ENCODE measurements at regions not wholly inside any gene's neighbourhood (a gene's known extent, or its start where the extent isn't known, plus 50 kb on each side); places are given as distances from the start of the nearest gene placed in this dataset.

DNA sequence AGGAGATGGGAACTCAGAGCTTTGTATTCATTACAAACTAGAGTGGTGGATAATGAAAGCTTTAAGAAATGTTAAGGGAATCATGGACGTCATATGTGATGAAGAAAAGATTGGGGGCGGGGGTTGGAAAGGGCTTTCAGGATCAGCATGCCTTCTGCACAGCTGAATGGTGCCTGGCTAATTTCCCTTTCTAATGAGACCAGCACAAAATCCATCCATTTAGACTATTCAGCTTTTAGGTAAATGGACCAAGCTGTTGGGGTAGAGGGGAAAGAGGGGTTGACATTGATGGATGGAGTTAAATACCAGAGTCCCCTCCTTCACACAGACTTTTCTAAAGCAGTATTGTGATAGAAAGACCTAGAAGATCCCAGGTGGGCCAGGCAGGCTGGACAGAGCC, 737.9 kb upstream of the WWC1 start:
- no peak for FAIRE-seq
- TF ChIP-seq POLR2A (IDR thresholded peaks at IDR 0.05; ENCODE audit: low read depth, low read length) = no peak
- DNase-seq (ENCODE audit: insufficient read length, low spot score) = no peak

DNA sequence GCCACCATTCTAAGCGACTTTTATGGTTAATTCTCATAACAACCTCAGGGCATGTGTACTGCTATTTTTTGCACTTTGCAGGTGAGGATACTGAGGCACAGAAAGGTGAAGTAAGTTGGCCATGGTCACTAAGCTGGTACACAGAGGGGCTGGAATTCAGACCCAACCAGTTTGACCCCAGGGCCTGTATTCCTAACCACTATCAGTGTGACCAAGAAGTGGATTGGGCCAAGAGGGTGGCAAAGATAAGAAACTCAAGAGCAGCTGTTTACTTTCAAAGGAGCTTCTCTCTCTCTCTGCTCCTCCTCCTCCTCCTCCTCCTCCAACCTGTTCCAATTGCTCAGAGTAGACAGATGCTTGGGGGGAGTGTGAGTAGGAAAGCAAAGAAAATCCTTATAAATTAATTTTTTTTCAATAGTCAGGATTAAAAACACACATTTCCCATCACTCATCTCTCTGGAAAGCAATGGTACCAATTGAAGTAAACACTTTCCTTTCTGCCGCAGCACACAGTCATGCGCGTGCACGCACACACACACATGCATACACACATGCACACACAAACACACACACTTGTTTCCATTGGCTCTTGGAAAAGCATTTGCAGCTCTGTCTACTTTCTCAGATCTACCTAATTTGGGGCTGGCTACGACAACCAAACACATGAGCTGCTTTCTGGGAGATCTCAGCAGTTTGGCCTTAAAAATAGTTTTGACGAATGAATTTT, 736.7 kb upstream of the WWC1 start:
- no peak for DNase-seq (ENCODE audit: insufficient read length, low spot score)
- no peak for TF ChIP-seq POLR2A (IDR thresholded peaks at IDR 0.05; ENCODE audit: low read depth, low read length)
- no peak for FAIRE-seq

DNA sequence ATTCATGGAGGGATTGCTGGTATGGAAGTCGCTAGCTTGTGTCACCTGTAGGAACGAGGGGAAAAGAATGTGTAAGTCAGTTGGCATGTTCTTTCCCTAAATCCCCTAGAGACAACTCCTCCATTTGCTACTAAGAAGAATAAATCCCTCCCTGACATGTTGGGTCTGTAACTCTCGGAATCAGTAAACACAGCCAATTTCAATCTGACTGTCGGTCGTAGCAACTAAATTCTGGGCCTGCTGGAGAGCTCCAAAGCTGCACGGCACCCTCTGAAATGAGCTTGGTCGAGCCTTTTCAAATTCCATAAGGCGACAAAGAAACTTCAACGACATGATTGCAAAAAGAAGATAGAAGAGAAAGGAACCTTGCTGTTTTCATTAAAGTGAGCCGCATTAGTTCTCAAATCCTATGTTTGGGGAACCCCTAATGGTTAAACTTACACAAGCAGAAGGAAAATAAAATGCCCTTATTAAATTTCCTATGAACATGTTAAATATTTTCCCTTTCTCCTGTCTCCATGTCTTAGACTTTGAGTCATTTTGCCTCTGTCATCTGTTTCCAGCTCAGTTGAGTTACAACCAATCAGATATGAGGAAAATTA, 735.8 kb upstream of the WWC1 start:
- FAIRE-seq = no peak
- no peak for TF ChIP-seq POLR2A (IDR thresholded peaks at IDR 0.05; ENCODE audit: low read depth, low read length)
- DNase-seq (ENCODE audit: insufficient read length, low spot score) = no peak

DNA sequence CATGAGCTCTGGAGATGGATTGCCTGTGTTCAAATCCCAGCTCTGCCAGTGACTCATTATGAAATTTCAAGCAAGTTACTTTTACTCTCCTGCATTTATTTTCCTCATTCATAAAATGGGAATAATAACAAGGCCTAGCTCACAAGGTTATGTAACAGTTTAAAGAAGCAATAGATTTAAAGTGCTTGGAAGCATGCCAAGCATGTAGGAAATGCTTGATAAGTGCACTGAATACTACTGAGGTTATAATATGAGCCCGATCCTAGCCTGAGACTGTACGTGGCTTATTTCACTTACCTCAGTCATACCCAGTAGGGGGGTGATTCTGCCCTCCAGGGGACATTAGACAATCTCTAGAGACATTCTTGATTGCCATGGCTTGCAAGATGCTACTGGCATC, 734.1 kb upstream of the WWC1 start:
- FAIRE-seq = no peak
- TF ChIP-seq POLR2A (IDR thresholded peaks at IDR 0.05; ENCODE audit: low read depth, low read length) = no peak
- DNase-seq (ENCODE audit: insufficient read length, low spot score) = no peak

DNA sequence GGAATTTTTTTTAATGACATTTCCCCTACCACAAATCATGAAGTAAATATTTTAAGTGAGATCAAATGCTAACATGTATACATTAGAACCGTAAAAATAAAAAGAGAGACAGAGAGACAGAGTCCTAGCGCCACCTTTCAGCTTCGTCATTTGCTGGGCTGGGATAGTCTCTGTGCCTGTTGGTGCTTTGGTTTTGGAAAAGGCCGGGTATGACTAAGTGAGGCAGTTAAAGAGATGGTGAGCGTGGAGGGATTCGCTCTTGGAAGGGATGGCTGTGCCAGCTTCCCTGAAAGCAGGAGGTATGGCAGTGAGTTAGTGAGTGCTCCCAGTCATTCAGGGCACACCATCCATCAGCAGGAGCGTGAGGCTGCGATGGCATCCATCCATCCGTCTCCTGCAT, 729.6 kb upstream of the WWC1 start:
- no peak for DNase-seq (ENCODE audit: insufficient read length, low spot score)
- FAIRE-seq = no peak
- TF ChIP-seq POLR2A (IDR thresholded peaks at IDR 0.05; ENCODE audit: low read depth, low read length) = no peak

DNA sequence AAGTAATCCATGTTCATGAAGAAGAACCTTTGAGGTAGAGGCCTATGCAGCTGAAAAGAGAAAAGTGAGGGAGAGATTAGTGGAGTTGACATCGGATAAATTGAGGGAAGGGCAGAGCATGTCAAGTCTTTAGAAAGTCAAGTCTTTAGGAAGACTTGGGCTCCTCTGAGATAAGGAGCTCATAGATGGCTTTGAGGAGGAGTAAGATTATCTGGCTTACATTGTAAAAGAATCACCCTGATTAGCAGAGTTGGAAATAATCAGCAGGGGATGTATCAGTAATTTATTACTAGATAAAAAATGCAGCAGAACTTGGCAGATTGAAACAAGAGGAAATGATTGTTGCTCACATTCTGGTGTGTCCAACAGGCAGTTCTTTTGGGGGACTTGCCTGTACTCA, 727.2 kb upstream of the WWC1 start:
- TF ChIP-seq POLR2A (IDR thresholded peaks at IDR 0.05; ENCODE audit: low read depth, low read length) = no peak
- no peak for DNase-seq (ENCODE audit: insufficient read length, low spot score)
- FAIRE-seq = no peak

DNA sequence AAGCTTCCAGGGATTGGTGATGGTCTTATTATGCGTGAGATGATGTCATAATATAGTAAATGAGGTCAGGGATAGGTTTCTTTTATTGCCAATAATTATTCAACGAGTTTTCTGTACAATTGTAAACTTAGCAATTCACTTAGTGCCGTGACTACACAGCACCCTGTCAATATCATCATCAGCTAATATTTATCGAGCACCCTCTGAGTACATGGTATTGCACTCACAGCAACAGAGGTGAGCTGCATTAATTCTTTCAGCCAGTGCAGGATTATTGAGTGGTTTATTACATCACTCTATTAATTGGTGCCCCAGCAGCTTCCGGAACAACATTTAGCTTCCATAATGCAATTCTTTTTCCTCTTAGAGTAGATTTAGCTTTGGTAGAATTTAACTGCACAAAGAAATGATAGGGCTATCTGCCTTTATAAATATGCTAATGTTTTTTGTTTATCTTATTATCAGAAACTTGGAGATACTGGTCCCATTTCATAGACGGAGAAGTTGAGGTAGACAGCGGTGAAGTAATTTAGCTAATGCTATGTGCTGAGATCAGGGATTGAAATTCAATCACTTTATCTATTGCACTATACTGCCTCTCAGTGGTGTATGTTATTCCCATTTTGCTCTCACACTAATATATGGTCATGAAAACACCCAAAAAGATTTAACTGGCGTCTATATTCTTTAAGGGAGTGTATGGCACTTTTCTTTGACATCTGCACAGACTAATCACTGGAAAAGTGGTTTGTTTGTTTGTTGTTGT, 726.1 kb upstream of the WWC1 start:
- TF ChIP-seq POLR2A (IDR thresholded peaks at IDR 0.05; ENCODE audit: low read depth, low read length) = no peak
- FAIRE-seq = peak; percentile 27
- no peak for DNase-seq (ENCODE audit: insufficient read length, low spot score)

DNA sequence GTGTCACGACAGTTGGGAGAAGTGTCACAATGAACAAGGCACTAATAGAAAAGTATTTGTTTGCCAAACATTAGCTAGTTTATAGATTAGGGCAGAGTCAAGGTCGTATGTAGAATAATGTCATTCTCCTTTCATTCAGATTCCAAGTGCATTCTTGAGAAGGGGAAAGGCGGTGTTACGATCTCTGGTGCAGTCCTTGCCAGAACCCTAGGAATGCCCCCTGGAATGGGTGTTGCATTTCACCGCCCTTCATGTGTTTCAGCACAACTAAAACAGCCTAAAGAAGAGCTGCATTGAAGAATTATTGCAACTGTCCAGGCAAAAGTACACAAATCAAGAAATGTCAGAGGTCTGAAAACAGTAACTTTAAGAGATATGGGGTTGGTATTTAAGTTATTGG, 721.0 kb upstream of the WWC1 start:
- no peak for TF ChIP-seq POLR2A (IDR thresholded peaks at IDR 0.05; ENCODE audit: low read depth, low read length)
- FAIRE-seq = no peak
- no peak for DNase-seq (ENCODE audit: insufficient read length, low spot score)

DNA sequence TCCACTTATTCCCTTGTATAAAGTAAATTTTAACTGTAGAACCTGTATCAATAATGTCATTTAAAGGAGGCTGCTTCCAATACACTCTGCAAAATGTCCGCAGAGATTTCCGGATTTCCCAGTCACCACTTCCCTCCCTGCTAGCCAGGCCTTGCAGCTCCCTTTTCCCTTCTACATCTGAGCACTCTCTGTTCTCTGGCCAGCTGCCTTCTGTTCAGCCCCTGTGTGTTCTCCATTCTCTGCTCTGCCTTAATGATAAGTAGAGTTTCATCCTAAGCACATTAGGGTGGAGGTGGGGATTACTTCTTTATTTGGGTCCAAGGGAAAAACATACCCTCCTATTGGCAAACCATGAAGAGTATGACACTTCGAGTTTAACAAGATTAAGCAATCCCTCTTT, 719.6 kb upstream of the WWC1 start:
- DNase-seq (ENCODE audit: insufficient read length, low spot score) (no peak), FAIRE-seq (no peak)
- TF ChIP-seq POLR2A (IDR thresholded peaks at IDR 0.05; ENCODE audit: low read depth, low read length) = no peak

DNA sequence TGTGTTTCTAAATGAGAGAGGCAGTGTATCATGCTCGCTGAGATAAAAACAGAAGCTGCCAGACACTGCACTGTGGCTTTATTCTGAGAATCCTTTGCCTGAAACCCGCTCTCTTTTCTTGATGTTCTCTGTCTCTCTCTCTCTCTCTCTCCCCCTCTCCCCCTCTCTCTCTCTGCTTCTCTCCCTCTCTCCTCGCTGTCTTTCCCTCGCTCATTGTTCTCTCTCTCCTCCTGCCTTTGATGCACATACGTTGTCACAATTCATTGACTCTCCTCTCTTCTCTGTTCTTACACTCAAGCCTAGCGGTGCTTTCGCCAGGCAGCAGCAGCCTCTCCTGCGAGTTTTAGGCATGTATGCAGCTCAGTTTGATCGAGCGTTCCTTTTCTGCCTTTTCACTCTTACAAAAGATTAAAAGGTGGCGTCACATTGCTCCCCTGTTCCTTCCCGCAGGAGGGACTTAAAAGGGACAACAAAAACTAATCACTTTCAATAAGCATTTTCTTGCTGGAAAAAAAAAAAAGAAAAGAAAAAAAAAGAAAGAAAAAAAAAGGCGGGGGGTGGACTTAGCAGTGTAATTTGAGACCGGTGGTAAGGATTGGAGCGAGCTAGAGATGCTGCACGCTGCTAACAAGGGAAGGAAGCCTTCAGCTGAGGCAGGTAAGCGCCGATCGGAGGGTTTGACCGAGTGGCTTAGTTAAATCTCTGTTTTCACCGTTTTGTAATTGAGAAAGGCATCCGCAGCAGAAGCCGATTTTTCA, 717.9 kb upstream of the WWC1 start:
- peak; percentile 75 for FAIRE-seq
- no peak for TF ChIP-seq POLR2A (IDR thresholded peaks at IDR 0.05; ENCODE audit: low read depth, low read length)
- DNase-seq (ENCODE audit: insufficient read length, low spot score) = peak; percentile 18

DNA sequence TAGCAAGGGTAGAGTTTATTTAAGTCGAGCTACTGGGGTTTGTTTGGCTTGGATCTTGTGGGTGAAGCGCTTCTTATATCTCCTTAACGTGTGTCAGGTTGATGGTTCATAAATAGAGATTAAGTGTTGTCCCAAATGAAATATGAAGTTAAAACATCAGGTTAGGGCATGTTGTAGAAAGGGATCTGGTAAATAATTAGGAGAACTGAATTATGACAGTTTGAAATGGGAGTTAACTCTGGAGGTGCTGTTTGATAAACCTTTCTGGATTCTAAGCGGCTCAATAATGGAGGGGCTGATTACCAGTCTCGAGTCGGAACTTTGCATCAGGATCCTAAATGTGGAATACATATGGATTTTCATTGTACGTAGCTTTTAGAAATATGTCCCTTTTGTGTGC, 717.0 kb upstream of the WWC1 start:
- FAIRE-seq = no peak

DNA sequence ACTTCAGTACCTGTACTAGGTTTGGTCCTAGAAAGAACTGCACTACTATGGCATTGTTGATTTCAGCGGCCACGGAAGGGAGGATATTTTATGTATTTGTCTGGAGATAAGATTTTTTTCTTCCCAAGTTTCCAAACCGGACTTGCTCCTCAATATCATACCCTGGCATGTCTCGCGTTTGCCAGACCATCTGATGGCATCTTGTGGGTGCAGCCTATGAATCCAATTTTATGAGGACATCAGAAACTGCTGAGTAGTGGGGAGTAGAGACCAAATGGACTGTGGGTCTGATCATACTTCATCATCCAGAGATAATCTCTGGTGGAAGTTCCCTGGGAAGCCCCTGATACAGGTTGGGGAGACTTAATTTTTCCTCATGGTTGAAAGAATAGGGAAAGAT, 716.1 kb upstream of the WWC1 start:
- FAIRE-seq = no peak
- no peak for DNase-seq (ENCODE audit: insufficient read length, low spot score)
- no peak for TF ChIP-seq POLR2A (IDR thresholded peaks at IDR 0.05; ENCODE audit: low read depth, low read length)

More for the DNA sequence above, 717.0 kb upstream of the WWC1 start:
- TF ChIP-seq POLR2A (IDR thresholded peaks at IDR 0.05; ENCODE audit: low read depth, low read length) = no peak
- DNase-seq (ENCODE audit: insufficient read length, low spot score) = no peak

DNA sequence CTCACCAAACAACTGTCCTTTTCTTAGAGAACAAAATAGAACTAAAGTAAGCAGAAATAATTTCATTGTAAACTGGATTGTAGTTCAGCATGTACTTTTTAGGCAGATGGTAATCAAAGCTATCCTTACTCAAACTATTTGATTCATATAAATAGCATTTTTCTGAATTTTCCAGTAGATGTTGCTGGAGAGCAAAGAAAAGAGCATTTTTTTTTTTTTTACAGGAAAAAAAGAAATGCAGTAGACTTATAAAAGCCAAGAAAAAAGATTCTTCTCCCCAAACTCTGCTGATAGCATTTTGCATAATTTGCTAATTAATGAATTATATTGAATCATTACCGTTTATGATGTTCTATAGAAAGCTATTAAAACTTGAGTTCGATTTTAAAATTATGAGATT, 715.3 kb upstream of the WWC1 start:
- no peak for FAIRE-seq
- no peak for DNase-seq (ENCODE audit: insufficient read length, low spot score)
- TF ChIP-seq POLR2A (IDR thresholded peaks at IDR 0.05; ENCODE audit: low read depth, low read length) = no peak

DNA sequence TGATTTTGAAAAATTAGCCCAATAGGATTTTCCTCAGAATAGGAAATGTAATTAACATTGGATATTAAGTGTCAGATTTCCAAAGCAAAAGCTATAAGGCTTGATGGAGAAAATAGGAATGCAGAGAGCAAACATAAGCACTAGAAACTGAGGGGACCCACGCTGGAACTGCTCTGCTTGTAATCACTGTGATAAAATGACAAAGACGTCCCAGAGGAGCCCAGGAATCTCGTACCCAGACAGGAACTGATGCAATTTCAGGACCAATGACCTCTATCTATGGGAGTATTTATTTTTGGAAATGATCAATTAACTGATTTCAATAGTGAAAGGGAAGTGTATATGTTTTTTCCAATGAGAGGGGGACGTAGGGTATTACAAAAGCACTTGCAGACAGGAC, 714.5 kb upstream of the WWC1 start:
- DNase-seq (ENCODE audit: insufficient read length, low spot score) = no peak
- FAIRE-seq = no peak

More for the DNA sequence above, 714.5 kb upstream of the WWC1 start:
- TF ChIP-seq POLR2A (IDR thresholded peaks at IDR 0.05; ENCODE audit: low read depth, low read length) = no peak

All from H54 (cell line).